OCI-LY3 (cell line): ENCODE measurements at regions not wholly inside any gene's neighbourhood (a gene's known extent, or its start where the extent isn't known, plus 50 kb on each side); places are given as distances from the start of the nearest gene placed in this dataset.

Source experiments
- H2AFZ ChIP-seq: fragments of 200-600, 300-600 bp; shearing (Covaris generic); 2 replicates; pipeline ENCODE4 v1.6.0; 2014; ENCODE audit warnings: antibody characterized with exemption, low read depth, low read length
- H3K27ac ChIP-seq: fragments of 200-600, 300-600 bp; sonication (generic); 2 replicates; pipeline ENCODE4 v1.5.1; 2014; ENCODE audit warnings: mild to moderate bottlenecking, low read length, moderate library complexity, mixed read lengths
- H3K27me3 ChIP-seq: fragments of 200-600, 300-600 bp; sonication (generic); 2 replicates; pipeline ENCODE4 v1.6.1; 2014; ENCODE audit warnings: low read depth, low read length, mixed read lengths
- H3K36me3 ChIP-seq: fragments of 200-600, 300-600 bp; sonication (generic); replicated peaks from 2 replicates; pipeline ENCODE3; 2014; ENCODE audit warnings: low read depth, low read length, mixed read lengths
- H3K4me1 ChIP-seq: fragments of 300-600, 200-600 bp; sonication (generic); 2 replicates; pipeline ENCODE4 v1.6.1; 2014; ENCODE audit warnings: low read length, mixed read lengths
- H3K4me2 ChIP-seq: fragments of 200-600, 300-600 bp; sonication (generic); 2 replicates; pipeline ENCODE4 v1.6.1; 2014; ENCODE audit warnings: low read length, mixed read lengths
- H3K4me3 ChIP-seq: fragments of 300-600, 200-600 bp; sonication (generic); 2 replicates; pipeline ENCODE4 v1.5.1; 2014; ENCODE audit warnings: antibody characterized with exemption, mild to moderate bottlenecking, low read length, moderate library complexity
- H3K79me2 ChIP-seq: fragments of 300-600, 200-600 bp; shearing (Covaris generic); 2 replicates; pipeline ENCODE4 v1.6.1; 2014; ENCODE audit warnings: mild to moderate bottlenecking, low read length, mixed read lengths
- H3K9ac ChIP-seq: fragments of 300-600, 200-600 bp; shearing (Covaris generic); 2 replicates; pipeline ENCODE4 v1.6.0; 2014; ENCODE audit warnings: mild to moderate bottlenecking, low read length, moderate library complexity
- H3K9me3 ChIP-seq: fragments of 200-600, 300-600 bp; shearing (Covaris generic); 2 replicates; pipeline ENCODE4 v1.6.1; 2014; ENCODE audit warnings: low read length, mixed read lengths; ENCODE audit not compliant: insufficient read depth
- H4K20me1 ChIP-seq: fragments of 200-600, 300-600 bp; sonication (generic); 2 replicates; pipeline ENCODE4 v1.6.1; 2016; ENCODE audit warnings: low read length, mixed read lengths; ENCODE audit not compliant: insufficient read depth
- EZH2phosphoT487 ChIP-seq: fragments of 200-600 bp; shearing (Covaris generic); IDR thresholded peaks from 2 replicates; pipeline ENCODE4 v1.6.1; 2018; ENCODE audit warnings: antibody characterized with exemption, mixed run types, low read depth
- TF ChIP-seq, protein P1 (sequence below): fragments of 200-600, 300-600 bp; sonication (generic); IDR thresholded peaks from 2 replicates; pipeline ENCODE4 v1.5.1; 2014; ENCODE audit warnings: antibody characterized with exemption, low read length, low read depth

DNA sequence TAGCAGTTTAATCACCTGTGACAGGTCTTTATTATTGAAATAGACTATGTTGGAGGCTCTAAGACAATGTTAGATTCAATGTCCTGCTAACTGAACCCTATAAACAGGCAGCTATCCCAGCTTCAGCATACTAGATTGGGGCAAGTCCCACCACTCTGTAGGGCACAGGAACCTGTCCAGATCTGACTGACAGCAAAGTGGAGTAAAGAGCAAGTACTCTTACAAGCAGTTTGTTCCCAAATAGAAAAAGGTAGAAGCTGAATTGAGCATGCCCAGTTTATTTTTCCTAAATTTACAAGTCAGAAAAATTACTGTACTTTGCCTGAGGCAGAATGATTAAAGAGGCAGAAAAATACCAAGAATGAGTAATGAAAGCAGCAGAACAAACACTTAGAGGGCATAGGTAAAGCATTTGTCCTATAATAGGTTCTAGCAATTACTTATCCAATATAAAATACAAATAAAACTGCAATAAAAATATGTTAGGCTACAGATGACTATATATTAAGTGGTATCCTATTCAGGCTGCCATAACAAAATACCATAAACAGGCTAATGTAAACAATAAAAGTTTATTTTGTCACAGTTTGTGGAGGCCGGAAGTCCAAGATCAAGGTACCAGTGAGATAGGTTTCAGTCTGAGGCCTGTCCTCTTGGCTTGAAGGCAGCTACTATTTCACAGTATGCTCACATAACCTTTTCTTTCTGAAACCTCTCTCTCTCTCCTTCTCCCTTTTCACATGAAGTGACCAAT, 868.2 kb downstream of the C12orf50 start:
- Histone ChIP-seq H3K9me3 (peaks cover 9% of the 10 kb centered on the region; the same call in 1 of the 2 replicates), H3K4me2 (no peak overlapping the region), H2AFZ (no peak overlapping the region), H3K27me3 (no peaks in the 10 kb centered on the region), H3K4me1 (no peaks in the 10 kb centered on the region), H3K27ac (no peak overlapping the region), H3K79me2 (no peaks in the 10 kb centered on the region), H3K4me3 (no peak overlapping the region), H3K36me3 (no peaks in the 10 kb centered on the region), H4K20me1 (no peaks in the 10 kb centered on the region), H3K9ac (no peak overlapping the region)
- no peak for TF ChIP-seq EZH2phosphoT487
- TF ChIP-seq, protein P1, sequence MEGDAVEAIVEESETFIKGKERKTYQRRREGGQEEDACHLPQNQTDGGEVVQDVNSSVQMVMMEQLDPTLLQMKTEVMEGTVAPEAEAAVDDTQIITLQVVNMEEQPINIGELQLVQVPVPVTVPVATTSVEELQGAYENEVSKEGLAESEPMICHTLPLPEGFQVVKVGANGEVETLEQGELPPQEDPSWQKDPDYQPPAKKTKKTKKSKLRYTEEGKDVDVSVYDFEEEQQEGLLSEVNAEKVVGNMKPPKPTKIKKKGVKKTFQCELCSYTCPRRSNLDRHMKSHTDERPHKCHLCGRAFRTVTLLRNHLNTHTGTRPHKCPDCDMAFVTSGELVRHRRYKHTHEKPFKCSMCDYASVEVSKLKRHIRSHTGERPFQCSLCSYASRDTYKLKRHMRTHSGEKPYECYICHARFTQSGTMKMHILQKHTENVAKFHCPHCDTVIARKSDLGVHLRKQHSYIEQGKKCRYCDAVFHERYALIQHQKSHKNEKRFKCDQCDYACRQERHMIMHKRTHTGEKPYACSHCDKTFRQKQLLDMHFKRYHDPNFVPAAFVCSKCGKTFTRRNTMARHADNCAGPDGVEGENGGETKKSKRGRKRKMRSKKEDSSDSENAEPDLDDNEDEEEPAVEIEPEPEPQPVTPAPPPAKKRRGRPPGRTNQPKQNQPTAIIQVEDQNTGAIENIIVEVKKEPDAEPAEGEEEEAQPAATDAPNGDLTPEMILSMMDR = no peak

DNA sequence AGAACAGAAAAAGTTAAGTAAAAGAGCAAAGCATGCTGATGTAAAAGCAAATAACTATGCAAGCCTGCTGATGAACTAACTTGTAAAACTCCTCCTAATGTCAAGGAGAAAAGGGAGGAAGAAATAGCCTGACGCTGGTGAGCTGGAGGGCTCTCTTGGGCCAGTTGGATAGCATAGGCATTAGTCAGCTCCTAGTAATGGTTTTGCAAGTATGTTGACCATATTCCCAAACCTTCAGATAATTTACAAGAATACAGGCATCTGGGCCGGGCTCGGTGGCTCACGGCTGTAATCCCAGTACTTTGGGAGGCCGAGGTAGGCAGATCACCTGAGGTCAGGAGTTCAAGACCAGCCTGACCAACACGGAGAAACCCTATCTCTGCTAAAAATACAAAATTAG, 871.4 kb downstream of the C12orf50 start:
- no peak overlapping the region for H2AFZ ChIP-seq
- no peaks in the 10 kb centered on the region for H3K79me2 ChIP-seq
- no peaks in the 10 kb centered on the region for H3K4me1 ChIP-seq
- H3K9ac ChIP-seq = no peak overlapping the region
- H3K4me3 ChIP-seq = no peak overlapping the region
- no peaks in the 10 kb centered on the region for H4K20me1 ChIP-seq
- no peaks in the 10 kb centered on the region for H3K9me3 ChIP-seq
- H3K36me3 ChIP-seq = no peaks in the 10 kb centered on the region
- no peaks in the 10 kb centered on the region for H3K27me3 ChIP-seq
- H3K4me2 ChIP-seq = no peak overlapping the region
- H3K27ac ChIP-seq = no peak overlapping the region
- TF ChIP-seq, protein P1 = no peak
- no peak for TF ChIP-seq EZH2phosphoT487

DNA sequence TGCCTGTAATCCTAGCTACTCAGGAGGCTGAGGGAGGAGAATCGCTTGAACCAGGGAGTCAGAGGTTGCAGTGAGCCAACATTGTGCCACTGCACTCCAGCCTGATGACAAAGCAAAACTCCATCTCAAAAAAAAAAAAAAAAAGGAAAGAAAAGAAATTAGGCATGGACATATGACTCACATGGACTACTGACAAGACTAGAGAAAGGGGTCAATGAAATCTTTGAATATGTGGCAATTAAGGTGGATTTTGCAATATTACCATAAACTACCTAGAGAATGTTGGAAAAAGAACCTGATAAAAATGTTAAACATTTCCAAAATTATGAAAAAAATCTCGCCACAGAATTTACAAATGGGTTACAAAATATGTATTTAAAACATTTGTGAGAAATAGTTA, 873.6 kb downstream of the C12orf50 start:
- Histone ChIP-seq H3K9me3 (no peaks in the 10 kb centered on the region), H3K27me3 (no peaks in the 10 kb centered on the region)

DNA sequence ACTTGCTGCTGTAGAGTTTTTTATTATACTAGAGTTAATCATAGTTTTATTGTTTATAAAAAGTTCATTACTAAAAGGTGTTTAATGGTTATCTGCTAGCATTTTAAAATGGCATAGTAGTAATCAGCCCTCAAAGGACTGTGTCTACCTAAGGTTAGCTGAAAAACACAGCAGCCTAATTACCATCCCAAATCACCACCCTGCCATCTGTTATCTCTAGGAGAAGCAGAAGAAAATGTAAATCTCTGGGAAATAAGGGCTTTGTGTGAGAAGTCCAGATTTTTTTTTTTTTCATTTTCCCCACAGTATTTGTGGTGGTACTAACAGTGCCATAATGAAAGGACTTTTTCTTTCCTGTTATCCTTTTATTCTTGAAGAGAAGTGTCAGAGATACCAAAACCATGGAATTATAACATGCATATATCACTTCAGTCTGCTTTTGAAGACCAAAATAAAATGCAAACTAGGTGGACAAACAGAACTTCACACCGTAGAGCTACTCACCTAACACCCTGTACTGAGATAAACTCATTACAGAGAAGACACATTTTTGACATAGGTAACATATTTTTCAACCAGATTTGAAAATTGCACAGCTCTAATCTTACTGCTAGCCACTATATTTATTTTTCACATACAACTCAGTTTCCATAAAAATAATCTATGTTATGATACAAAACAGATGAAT, 876.2 kb downstream of the C12orf50 start:
- Histone ChIP-seq H3K27me3 (no peaks in the 10 kb centered on the region), H3K36me3 (no peaks in the 10 kb centered on the region), H3K27ac (no peak overlapping the region), H3K4me1 (peaks cover 8% of the 10 kb centered on the region; the same call in 1 of the 2 replicates), H3K4me3 (no peak overlapping the region), H3K79me2 (no peaks in the 10 kb centered on the region), H2AFZ (no peak overlapping the region), H3K9me3 (no peaks in the 10 kb centered on the region), H3K4me2 (no peak overlapping the region), H3K9ac (no peak overlapping the region), H4K20me1 (no peaks in the 10 kb centered on the region)
- TF ChIP-seq, protein P1 = no peak
- TF ChIP-seq EZH2phosphoT487 = no peak

More for the DNA sequence above, 873.6 kb downstream of the C12orf50 start:
- Histone ChIP-seq H3K9ac (no peak overlapping the region), H2AFZ (no peak overlapping the region), H3K4me3 (no peak overlapping the region), H3K79me2 (no peaks in the 10 kb centered on the region), H4K20me1 (no peaks in the 10 kb centered on the region), H3K27ac (no peak overlapping the region), H3K4me2 (no peak overlapping the region), H3K4me1 (peaks cover 8% of the 10 kb centered on the region; the same call in 1 of the 2 replicates), H3K36me3 (no peaks in the 10 kb centered on the region)
- no peak for TF ChIP-seq EZH2phosphoT487
- TF ChIP-seq, protein P1 = no peak
